ENCODE measurements at regions not wholly inside any gene's neighbourhood (a gene's known extent, or its start where the extent isn't known, plus 50 kb on each side); places are given as distances from the start of the nearest gene placed in this dataset.

DNA sequence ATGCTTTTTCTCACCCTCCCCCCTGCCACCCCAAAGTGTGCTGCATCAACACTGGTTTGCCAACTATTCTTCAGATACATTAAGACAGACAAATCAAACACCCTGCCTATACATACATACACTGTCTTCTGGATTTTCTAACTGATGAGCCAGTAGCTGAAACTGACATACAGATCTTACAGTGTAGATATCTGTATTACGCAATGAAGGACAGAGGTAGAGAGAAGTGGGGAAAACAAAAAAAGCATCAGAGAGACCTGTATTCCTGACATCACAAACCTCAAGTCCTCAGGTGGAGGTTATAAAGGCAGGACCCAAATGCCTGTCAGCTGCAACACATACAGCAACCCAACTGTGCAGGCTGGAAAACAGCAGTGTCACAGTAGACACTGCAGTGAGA, 535.4 kb downstream of the HACE1 start:
- Histone ChIP-seq H3K27me3 (no peaks in the 10 kb centered on the region), H3K9me3 (no peaks in the 10 kb centered on the region), H3K36me3 (ENCODE audit: low read depth, missing control alignments) (no peaks in the 10 kb centered on the region), H3K4me1 (no peaks in the 10 kb centered on the region), H3K27ac (no peak overlapping the region), H3K4me3 (no peak overlapping the region)
- no peak for DNase-seq
- intact Hi-C loops (cut with DNase I; ENCODE audit: low total_unique reads): no loop called here
- 75 to 83% methylated on average over 1 of the region's 1 CpG for WGBS, 2 donors
- no peak for TF ChIP-seq POLR2A (IDR thresholded peaks at IDR 0.05)
- TF ChIP-seq, protein P1, sequence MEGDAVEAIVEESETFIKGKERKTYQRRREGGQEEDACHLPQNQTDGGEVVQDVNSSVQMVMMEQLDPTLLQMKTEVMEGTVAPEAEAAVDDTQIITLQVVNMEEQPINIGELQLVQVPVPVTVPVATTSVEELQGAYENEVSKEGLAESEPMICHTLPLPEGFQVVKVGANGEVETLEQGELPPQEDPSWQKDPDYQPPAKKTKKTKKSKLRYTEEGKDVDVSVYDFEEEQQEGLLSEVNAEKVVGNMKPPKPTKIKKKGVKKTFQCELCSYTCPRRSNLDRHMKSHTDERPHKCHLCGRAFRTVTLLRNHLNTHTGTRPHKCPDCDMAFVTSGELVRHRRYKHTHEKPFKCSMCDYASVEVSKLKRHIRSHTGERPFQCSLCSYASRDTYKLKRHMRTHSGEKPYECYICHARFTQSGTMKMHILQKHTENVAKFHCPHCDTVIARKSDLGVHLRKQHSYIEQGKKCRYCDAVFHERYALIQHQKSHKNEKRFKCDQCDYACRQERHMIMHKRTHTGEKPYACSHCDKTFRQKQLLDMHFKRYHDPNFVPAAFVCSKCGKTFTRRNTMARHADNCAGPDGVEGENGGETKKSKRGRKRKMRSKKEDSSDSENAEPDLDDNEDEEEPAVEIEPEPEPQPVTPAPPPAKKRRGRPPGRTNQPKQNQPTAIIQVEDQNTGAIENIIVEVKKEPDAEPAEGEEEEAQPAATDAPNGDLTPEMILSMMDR (IDR thresholded peaks at IDR 0.05): no peak

DNA sequence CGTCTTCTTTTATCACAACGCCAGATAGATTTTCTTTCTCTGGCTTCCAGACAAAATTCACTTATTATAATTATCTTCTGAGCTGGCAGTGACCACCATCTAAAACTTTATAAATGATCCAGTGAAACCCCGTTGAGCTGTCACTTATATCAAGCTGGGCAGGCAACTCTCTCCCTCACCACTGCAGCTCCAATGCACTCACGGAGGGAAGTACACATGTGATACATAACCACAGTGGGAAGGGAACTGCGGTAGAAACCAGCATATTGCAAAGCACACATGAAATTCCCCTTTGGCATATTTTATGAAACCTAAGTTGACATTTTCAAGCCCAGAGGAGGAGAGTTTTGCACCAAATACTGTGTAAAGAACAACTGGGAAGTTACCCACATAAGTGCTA, 536.9 kb downstream of the HACE1 start:
- DNase-seq: no peak
- WGBS, 2 donors: 73 to 79% methylated on average over 5 of the region's 5 CpGs

DNA sequence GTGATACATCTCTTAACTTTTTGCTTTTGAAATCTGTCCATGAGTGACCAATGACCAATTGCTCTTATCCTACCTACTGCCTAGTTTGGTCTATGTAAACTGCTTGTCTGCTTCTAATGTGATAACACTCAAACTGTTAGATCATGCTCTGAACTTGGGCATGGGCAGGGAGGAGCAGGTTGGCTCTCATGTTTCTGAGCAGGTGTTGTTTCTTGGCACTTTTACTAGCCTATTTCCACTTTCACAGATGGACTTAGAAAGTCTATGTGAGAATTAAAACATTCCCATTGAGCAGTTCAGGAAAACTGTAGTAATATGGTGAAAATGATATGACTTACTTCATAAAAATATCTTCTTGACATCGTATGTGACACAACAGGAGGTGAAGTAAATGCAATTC, 538.4 kb downstream of the HACE1 start:
- intact Hi-C loops (cut with DNase I; ENCODE audit: low total_unique reads): no loop called here
- Histone ChIP-seq H3K27ac (no peak overlapping the region), H3K36me3 (ENCODE audit: low read depth, missing control alignments) (no peaks in the 10 kb centered on the region), H3K9me3 (no peaks in the 10 kb centered on the region), H3K4me3 (no peak overlapping the region), H3K4me1 (no peaks in the 10 kb centered on the region), H3K27me3 (no peaks in the 10 kb centered on the region)
- DNase-seq: no peak
- WGBS, 2 donors: 91 to 94% methylated on average over 1 of the region's 1 CpG
- TF ChIP-seq POLR2A (IDR thresholded peaks at IDR 0.05): no peak
- TF ChIP-seq, protein P1 (IDR thresholded peaks at IDR 0.05): no peak

More for the DNA sequence above, 536.9 kb downstream of the HACE1 start:
- intact Hi-C loops (cut with DNase I; ENCODE audit: low total_unique reads): no loop called here
- Histone ChIP-seq H3K9me3 (no peaks in the 10 kb centered on the region), H3K27me3 (no peaks in the 10 kb centered on the region), H3K36me3 (ENCODE audit: low read depth, missing control alignments) (no peaks in the 10 kb centered on the region), H3K4me3 (no peak overlapping the region), H3K4me1 (no peaks in the 10 kb centered on the region), H3K27ac (no peak overlapping the region)
- TF ChIP-seq POLR2A (IDR thresholded peaks at IDR 0.05): no peak

DNA sequence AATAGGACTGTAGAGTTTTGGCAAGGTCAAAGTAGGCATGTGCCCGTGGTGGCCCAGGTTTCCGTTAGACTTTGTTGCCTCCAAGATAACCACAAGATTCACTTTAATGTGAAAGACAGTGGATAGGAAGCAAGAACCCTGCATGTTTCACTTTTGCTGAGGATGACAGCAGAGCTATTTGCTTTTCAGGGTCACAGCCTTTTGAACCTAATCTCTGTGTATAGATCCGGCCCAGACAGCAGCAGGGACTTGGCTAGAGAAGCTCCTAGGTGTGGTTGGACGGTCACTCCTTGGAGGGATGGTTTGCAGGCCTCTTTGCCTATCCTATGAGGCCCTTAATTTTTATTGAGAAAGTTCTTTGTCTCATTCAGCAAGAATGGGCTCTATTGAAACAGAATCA, 538.8 kb downstream of the HACE1 start:
- intact Hi-C loops (cut with DNase I; ENCODE audit: low total_unique reads): no loop called here

DNA sequence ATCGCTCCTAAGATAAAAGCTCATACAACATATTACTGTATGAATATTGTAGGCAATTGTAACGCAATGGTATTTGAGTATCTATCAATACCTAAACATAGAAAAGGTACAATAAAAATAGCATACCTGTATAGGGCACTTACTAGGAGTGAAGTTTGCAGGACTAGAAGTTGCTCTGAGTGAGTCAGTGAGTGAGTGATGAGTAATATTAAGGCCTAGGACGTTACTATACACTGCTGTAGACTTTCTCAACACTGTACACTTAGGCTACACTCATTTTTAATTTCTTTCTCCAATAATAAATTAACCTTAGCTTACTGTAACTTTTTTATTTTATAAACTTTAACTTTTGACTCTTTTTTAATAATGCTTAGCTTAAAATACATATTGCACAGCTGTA, 546.9 kb downstream of the HACE1 start:
- Histone ChIP-seq H3K27me3 (no peaks in the 10 kb centered on the region), H3K4me3 (no peak overlapping the region), H3K9me3 (no peaks in the 10 kb centered on the region), H3K27ac (no peak overlapping the region), H3K4me1 (no peaks in the 10 kb centered on the region), H3K36me3 (ENCODE audit: low read depth, missing control alignments) (no peaks in the 10 kb centered on the region)
- DNase-seq: no peak
- 95 to 96% methylated on average over 3 of the region's 3 CpGs for whole genome bisulfite sequencing, 2 donors
- TF ChIP-seq POLR2A (IDR thresholded peaks at IDR 0.05): no peak
- TF ChIP-seq, protein P1 (IDR thresholded peaks at IDR 0.05): no peak
- intact Hi-C loops (cut with DNase I; ENCODE audit: low total_unique reads): no loop called here

More for the DNA sequence above, 538.8 kb downstream of the HACE1 start:
- Histone ChIP-seq H3K27me3 (no peaks in the 10 kb centered on the region), H3K36me3 (ENCODE audit: low read depth, missing control alignments) (no peaks in the 10 kb centered on the region), H3K4me1 (no peaks in the 10 kb centered on the region), H3K4me3 (no peak overlapping the region), H3K27ac (no peak overlapping the region), H3K9me3 (no peaks in the 10 kb centered on the region)
- no peak for TF ChIP-seq POLR2A (IDR thresholded peaks at IDR 0.05)
- TF ChIP-seq, protein P1 (IDR thresholded peaks at IDR 0.05): no peak
- WGBS, 2 donors: 48 to 65% methylated on average over 4 of the region's 4 CpGs
- no peak for DNase-seq

Measured in testis (tissue), 2 donors.